IMR-90 (cell line): ENCODE measurements at regions not wholly inside any gene's neighbourhood (a gene's known extent, or its start where the extent isn't known, plus 50 kb on each side); places are given as distances from the start of the nearest gene placed in this dataset.

Experiments used
- ATAC-seq: fragments of 200-7000 bp; cut with Tn5 transposase; 2 replicates; pipeline ENCODE4 v1.9.1; 2020; ENCODE audit warnings: low read depth, mild to moderate bottlenecking, moderate library complexity
- BruUV-seq: library from RNA; stranded (reverse); fragments of 400-500 nt; replicated peaks from 2 replicates; lab custom pipeline; 2021; lab: Mats Ljungman, UMichigan
- CTCF ChIA-PET: fragments of 300-600 bp; formaldehyde crosslinking; extraction: SDS; loops from one replicate; lab custom pipeline; 2021; ENCODE audit warnings: antibody characterized with exemption; lab: Yijun Ruan, JAX
- POLR2A ChIA-PET: fragments of 300-600 bp; sonication (Branson Sonifier 250); formaldehyde crosslinking; loops from one replicate; lab custom pipeline; 2022; ENCODE audit warnings: antibody characterized with exemption; ENCODE audit not compliant: unreplicated experiment; lab: Charles Lee
- DNase-seq: peaks from one replicate; pipeline ENCODE4 v3.0.0; 2013
- H2AFZ ChIP-seq: replicated peaks from 2 replicates; pipeline ENCODE3; 2013; ENCODE audit warnings: low read length, mild to moderate bottlenecking; ENCODE audit not compliant: poor library complexity
- H2AK5ac ChIP-seq: 2 replicates; pipeline ENCODE4 v1.6.1; 2013; ENCODE audit warnings: low read depth, low read length, inconsistent platforms
- H2AK9ac ChIP-seq: replicated peaks from 2 replicates; pipeline ENCODE3; 2013; ENCODE audit warnings: mild to moderate bottlenecking, low read depth, low read length, moderate library complexity; ENCODE audit not compliant: poor library complexity
- H2BK120ac ChIP-seq: 2 replicates; pipeline ENCODE4 v1.6.1; 2013; ENCODE audit warnings: low read depth, low read length, inconsistent platforms
- H2BK15ac ChIP-seq: 3 replicates; pipeline ENCODE4 v1.6.1; 2013; ENCODE audit warnings: low read depth, low read length, inconsistent platforms
- H2BK20ac ChIP-seq: 2 replicates; pipeline ENCODE4 v1.6.1; 2013; ENCODE audit warnings: low read depth, mild to moderate bottlenecking, inconsistent platforms, low read length, moderate library complexity
- H2BK5ac ChIP-seq: 2 replicates; pipeline ENCODE4 v1.6.1; 2013; ENCODE audit warnings: mild to moderate bottlenecking, low read depth, low read length, inconsistent platforms; ENCODE audit not compliant: poor library complexity, severe bottlenecking
- H3K14ac ChIP-seq: replicated peaks from 2 replicates; pipeline ENCODE4 v1.6.1; 2013; ENCODE audit warnings: low read depth, low read length, inconsistent platforms
- H3K18ac ChIP-seq: 2 replicates; pipeline ENCODE4 v1.6.1; 2013; ENCODE audit warnings: low read depth, low read length, control low read depth
- H3K23ac ChIP-seq: 2 replicates; pipeline ENCODE4 v1.6.1; 2013; ENCODE audit warnings: low read depth, low read length, inconsistent platforms
- H3K27ac ChIP-seq: 2 replicates; pipeline ENCODE4 v1.5.1; 2013; ENCODE audit warnings: mild to moderate bottlenecking, control low read depth, low read length; ENCODE audit not compliant: insufficient read depth
- H3K27me3 ChIP-seq: 2 replicates; pipeline ENCODE4 v1.6.1; 2013; ENCODE audit warnings: low read length; ENCODE audit not compliant: control insufficient read depth, insufficient read depth
- H3K36me3 ChIP-seq: 2 replicates; pipeline ENCODE4 v1.6.1; 2013; ENCODE audit warnings: low read length, mixed read lengths; ENCODE audit not compliant: control insufficient read depth, insufficient read depth
- H3K4ac ChIP-seq: 2 replicates; pipeline ENCODE4 v1.6.1; 2013; ENCODE audit warnings: low read depth, low read length, inconsistent platforms
- H3K4me1 ChIP-seq: 2 replicates; pipeline ENCODE4 v1.6.1; 2013; ENCODE audit warnings: low read length, mixed read lengths; ENCODE audit not compliant: control insufficient read depth, insufficient read depth
- H3K4me2 ChIP-seq: 2 replicates; pipeline ENCODE4 v1.6.1; 2013; ENCODE audit warnings: low read depth, mild to moderate bottlenecking, control low read depth, low read length, moderate library complexity
- H3K4me3 ChIP-seq: 2 replicates; pipeline ENCODE4 v1.5.1; 2013; ENCODE audit warnings: low read depth, mild to moderate bottlenecking, control low read depth, low read length, moderate library complexity; ENCODE audit not compliant: insufficient read depth
- H3K56ac ChIP-seq: 2 replicates; pipeline ENCODE4 v1.6.1; 2013; ENCODE audit warnings: low read length, inconsistent platforms; ENCODE audit not compliant: insufficient read depth; ENCODE audit errors: extremely low read depth
- H3K79me1 ChIP-seq, 2 experiments: 2 replicates each; pipeline ENCODE4 v1.6.1; 2013; ENCODE audit warnings: low read length in 2 of 2, inconsistent platforms in 1 of 2, low read depth in 1 of 2
- H3K9ac ChIP-seq: 2 replicates; pipeline ENCODE4 v1.6.1; 2013; ENCODE audit warnings: low read depth, low read length, control low read depth
- H3K9me1 ChIP-seq: 2 replicates; pipeline ENCODE4 v1.6.1; 2013; ENCODE audit warnings: low read length, inconsistent platforms; ENCODE audit not compliant: insufficient read depth
- H3K9me3 ChIP-seq: 2 replicates; pipeline ENCODE4 v1.6.1; 2013; ENCODE audit warnings: low read length; ENCODE audit not compliant: control insufficient read depth, insufficient read depth
- H4K20me1 ChIP-seq: 2 replicates; pipeline ENCODE4 v1.6.1; 2013; ENCODE audit warnings: low read length, inconsistent platforms; ENCODE audit not compliant: insufficient read depth
- H4K5ac ChIP-seq: 2 replicates; pipeline ENCODE4 v1.6.1; 2013; ENCODE audit warnings: mild to moderate bottlenecking, low read depth, low read length, control low read depth
- H4K8ac ChIP-seq, 2 experiments: 2 replicates each; pipeline ENCODE4 v1.6.1; 2013; ENCODE audit warnings: low read depth in 2 of 2, low read length in 2 of 2, control low read depth in 1 of 2, inconsistent platforms in 1 of 2
- H4K91ac ChIP-seq: 2 replicates; pipeline ENCODE4 v1.6.1; 2013; ENCODE audit warnings: low read depth, low read length, inconsistent platforms; ENCODE audit not compliant: insufficient read depth
- BHLHE40 ChIP-seq: fragments of 150-350 bp; IDR thresholded peaks from 2 replicates; pipeline ENCODE4 v1.6.1; 2016; ENCODE audit warnings: mild to moderate bottlenecking, low read depth, low read length
- CEBPB ChIP-seq: IDR thresholded peaks from 2 replicates; pipeline ENCODE4 v1.6.1; 2012; ENCODE audit warnings: low read depth, low read length, improper control_type of control experiment
- CHD1 ChIP-seq: IDR thresholded peaks from 2 replicates; pipeline ENCODE4 v1.6.1; 2012; ENCODE audit warnings: low read depth, low read length, improper control_type of control experiment
- CTCF ChIP-seq: conservative IDR thresholded peaks from 2 replicates; pipeline ENCODE4 v1.5.1; 2012; ENCODE audit warnings: mild to moderate bottlenecking, low read depth, low read length, improper control_type of control experiment
- ELK1 ChIP-seq: fragments of 150-350 bp; IDR thresholded peaks from 2 replicates; pipeline ENCODE4 v1.6.1; 2016; ENCODE audit warnings: low read depth, mild to moderate bottlenecking, low read length, moderate library complexity, borderline replicate concordance
- FOS ChIP-seq: fragments of 150-350 bp; IDR thresholded peaks from 2 replicates; pipeline ENCODE4 v1.6.1; 2016; ENCODE audit warnings: low read depth, low read length
- MAFK ChIP-seq: IDR thresholded peaks from 2 replicates; pipeline ENCODE4 v1.6.1; 2012; ENCODE audit warnings: low read depth, low read length, improper control_type of control experiment
- MAZ ChIP-seq: IDR thresholded peaks from 2 replicates; pipeline ENCODE4 v1.6.1; 2012; ENCODE audit warnings: low read depth, mild to moderate bottlenecking, low read length, improper control_type of control experiment, moderate library complexity, borderline replicate concordance
- MXI1 ChIP-seq: IDR thresholded peaks from 2 replicates; pipeline ENCODE4 v1.6.1; 2012; ENCODE audit warnings: low read depth, mild to moderate bottlenecking, low read length, moderate library complexity, borderline replicate concordance
- NFE2L2 ChIP-seq: fragments of 150-350 bp; IDR thresholded peaks from 2 replicates; pipeline ENCODE4 v1.6.1; 2016; ENCODE audit warnings: low read depth, mild to moderate bottlenecking, low read length
- POLR2A ChIP-seq: IDR thresholded peaks from 2 replicates; pipeline ENCODE4 v1.6.1; 2012; ENCODE audit warnings: mild to moderate bottlenecking, low read depth, low read length
- RAD21 ChIP-seq: IDR thresholded peaks from 2 replicates; pipeline ENCODE4 v1.6.1; 2012; ENCODE audit warnings: low read length, improper control_type of control experiment
- RCOR1 ChIP-seq: IDR thresholded peaks from 2 replicates; pipeline ENCODE4 v1.6.1; 2012; ENCODE audit warnings: mild to moderate bottlenecking, low read length, improper control_type of control experiment; ENCODE audit not compliant: insufficient replicate concordance
- RFX5 ChIP-seq: IDR thresholded peaks from 2 replicates; pipeline ENCODE4 v1.8.0; 2012; ENCODE audit warnings: low read depth, mild to moderate bottlenecking, low read length, moderate library complexity
- SMC3 ChIP-seq: fragments of 150-350 bp; IDR thresholded peaks from 2 replicates; pipeline ENCODE4 v1.6.1; 2016; ENCODE audit warnings: low read depth, mild to moderate bottlenecking, antibody characterized with exemption, low read length, moderate library complexity
- USF2 ChIP-seq: fragments of 150-350 bp; IDR thresholded peaks from 2 replicates; pipeline ENCODE4 v1.6.1; 2017; ENCODE audit warnings: mild to moderate bottlenecking, antibody characterized with exemption, low read length, low read depth
- WGBS, 2 experiments: methylation state at CpG; one replicate each; pipeline versions ENCODE4 v1.1.5 to v1.1.7; 2013; ENCODE audit warnings: missing lambda C conversion rate in 2 of 2; ENCODE audit not compliant: insufficient read length in 1 of 2; ENCODE audit errors: extremely low coverage in 2 of 2; 5-methylcytosine and 5-hydroxymethylcytosine counted together
- dilution Hi-C: fragments of 300-500 bp; cut with HindIII; formaldehyde crosslinking; loops from one replicate; pipeline ENCODE4 v1.14.3; 2018; ENCODE audit warnings: low sequenced_read_pairs; ENCODE audit not compliant: unreplicated experiment
- in situ Hi-C: fragments of 300-500 bp; cut with MboI; formaldehyde crosslinking; loops from 3 replicates; pipeline ENCODE4 v1.14.3; 2019; ENCODE audit warnings: low sequenced_read_pairs, inconsistent platforms, mixed read lengths
- intact Hi-C: fragments of 100-400 bp; cut with micrococcal nuclease; formaldehyde crosslinking; loops from 2 replicates; pipeline ENCODE4 v1.10.0; 2022

GRCh38 chr2:58878778-58879177 lies 637.7 kb upstream of the FANCL start:
- H3K79me1 ChIP-seq = no peaks in the 10 kb centered on the region
- TF ChIP-seq BHLHE40 = no peak
- TF ChIP-seq RCOR1 = no peak
- no peak for TF ChIP-seq ELK1
- TF ChIP-seq POLR2A = no peak
- no peak for TF ChIP-seq MAZ
- TF ChIP-seq RFX5 = no peak
- TF ChIP-seq NFE2L2 = no peak
- no peak for TF ChIP-seq CEBPB
- no peak for TF ChIP-seq USF2
- TF ChIP-seq CHD1 = no peak
- no peak for TF ChIP-seq SMC3
- TF ChIP-seq FOS = no peak
- no peak for TF ChIP-seq RAD21
- TF ChIP-seq MXI1 = no peak
- no peak for TF ChIP-seq MAFK
- TF ChIP-seq CTCF = no peak
- H3K4me1 ChIP-seq = no peaks in the 10 kb centered on the region
- no peak overlapping the region for H2BK5ac ChIP-seq
- in situ Hi-C loops = no loop called here
- no peak overlapping the region for H4K91ac ChIP-seq
- no CpG with 5 or more reads among the region's 1 CpG for WGBS, 2 experiments
- intact Hi-C loops = no loop called here
- H3K4me2 ChIP-seq = no peak overlapping the region
- H3K36me3 ChIP-seq = no peaks in the 10 kb centered on the region
- ChIA-PET CTCF (no interaction called here), POLR2A (no interaction called here)
- H3K23ac ChIP-seq = no peak overlapping the region
- H3K56ac ChIP-seq = no peak overlapping the region
- BruUV-seq = no TSS peak
- ATAC-seq (no peak), DNase-seq (no peak)
- H3K9me1 ChIP-seq = no peaks in the 10 kb centered on the region
- H4K8ac ChIP-seq = no peak overlapping the region
- no peaks in the 10 kb centered on the region for H4K20me1 ChIP-seq
- no peak overlapping the region for H2BK120ac ChIP-seq
- no peak overlapping the region for H2BK20ac ChIP-seq
- no peak overlapping the region for H3K14ac ChIP-seq
- H3K9me3 ChIP-seq = no peaks in the 10 kb centered on the region
- no peak overlapping the region for H3K9ac ChIP-seq
- H4K5ac ChIP-seq = no peak overlapping the region
- no peak overlapping the region for H3K18ac ChIP-seq
- no peak overlapping the region for H2AK5ac ChIP-seq
- dilution Hi-C loops = no loop called here
- no peak overlapping the region for H3K4me3 ChIP-seq
- no peak overlapping the region for H2AFZ ChIP-seq
- H2AK9ac ChIP-seq = no peak overlapping the region
- H3K27me3 ChIP-seq = peaks cover under 1% of the 10 kb centered on the region; the same call in 1 of the 2 replicates
- H3K27ac ChIP-seq = no peak overlapping the region
- no peak overlapping the region for H3K4ac ChIP-seq
- H2BK15ac ChIP-seq = no peak overlapping the region
